NB4 (cell line): ENCODE measurements at regions not wholly inside any gene's neighbourhood (a gene's known extent, or its start where the extent isn't known, plus 50 kb on each side); places are given as distances from the start of the nearest gene placed in this dataset.
"Not testable (repeated sequence)": the region's sequence is repeated elsewhere in the genome, so short reads cannot be mapped to it uniquely, and the experiment has no call there.

Experiments used
- DNase-seq: peaks from one replicate; pipeline ENCODE4 v3.0.0; 2010; ENCODE audit warnings: low read depth
- H3K4me3 ChIP-seq: one replicate; pipeline ENCODE4 v1.5.1; 2011; ENCODE audit warnings: mild to moderate bottlenecking, low read depth, low read length, moderate library complexity
- CTCF ChIP-seq: IDR thresholded peaks from one replicate; pipeline ENCODE4 v1.5.1; 2012; ENCODE audit warnings: low read depth, low read length
- MYC ChIP-seq: IDR thresholded peaks from 2 replicates; pipeline ENCODE4 v1.6.1; 2011; ENCODE audit warnings: low read depth, low read length
- POLR2A ChIP-seq: IDR thresholded peaks from 2 replicates; pipeline ENCODE4 v1.6.1; 2011; ENCODE audit warnings: mild to moderate bottlenecking; ENCODE audit not compliant: insufficient read length; ENCODE audit errors: extremely low read depth
- TF ChIP-seq, protein P1 (sequence below): IDR thresholded peaks from 2 replicates; pipeline ENCODE4 v1.6.1; 2011; ENCODE audit warnings: low read depth, low read length

GRCh38 chr3:181609030-181609767, 102.5 kb upstream of the SOX2 start:
- TF ChIP-seq MYC: no peak
- no peak for TF ChIP-seq CTCF
- no peak for TF ChIP-seq POLR2A
- TF ChIP-seq, protein P1, sequence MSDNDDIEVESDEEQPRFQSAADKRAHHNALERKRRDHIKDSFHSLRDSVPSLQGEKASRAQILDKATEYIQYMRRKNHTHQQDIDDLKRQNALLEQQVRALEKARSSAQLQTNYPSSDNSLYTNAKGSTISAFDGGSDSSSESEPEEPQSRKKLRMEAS: no peak
- H3K4me3 ChIP-seq: no peak overlapping the region
- DNase-seq: no peak

DNA sequence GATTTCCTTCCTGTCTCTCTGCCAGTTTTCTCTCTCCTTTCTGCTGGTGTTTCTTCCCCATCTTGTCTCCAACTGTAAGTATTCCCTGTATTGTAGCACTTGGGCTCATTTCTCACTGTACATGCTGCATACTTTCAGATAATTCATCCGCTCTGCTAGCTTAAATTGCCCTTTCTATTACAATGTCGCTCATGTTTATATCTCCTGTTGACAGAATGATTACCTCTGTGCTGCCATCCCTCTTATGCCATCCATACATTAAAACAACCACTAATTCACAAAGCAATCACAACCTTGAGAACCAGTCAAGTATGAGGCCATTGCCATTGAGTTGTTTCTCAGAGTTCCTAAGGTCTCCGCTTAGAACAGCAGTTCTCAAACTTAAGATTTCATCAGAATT, 107.5 kb upstream of the SOX2 start:
- no peak for TF ChIP-seq MYC
- no peak for TF ChIP-seq CTCF
- no peak for TF ChIP-seq POLR2A
- TF ChIP-seq, protein P1: no peak
- no peak for DNase-seq
- H3K4me3 ChIP-seq: no peak overlapping the region

GRCh38 chr3:181596126-181596525, 115.6 kb upstream of the SOX2 start:
- DNase-seq: no peak
- H3K4me3 ChIP-seq: no peak overlapping the region
- TF ChIP-seq, protein P1: no peak
- TF ChIP-seq MYC: no peak
- no peak for TF ChIP-seq POLR2A
- TF ChIP-seq CTCF: no peak

GRCh38 chr3:181590939-181591338, 120.8 kb upstream of the SOX2 start:
- DNase-seq, H3K4me3 ChIP-seq: not testable (repeated sequence)

GRCh38 chr3:181582619-181583018, 129.1 kb upstream of the SOX2 start:
- TF ChIP-seq CTCF: no peak
- TF ChIP-seq, protein P1: no peak
- no peak for TF ChIP-seq MYC
- no peak for TF ChIP-seq POLR2A
- no peak overlapping the region for H3K4me3 ChIP-seq
- no peak for DNase-seq

DNA sequence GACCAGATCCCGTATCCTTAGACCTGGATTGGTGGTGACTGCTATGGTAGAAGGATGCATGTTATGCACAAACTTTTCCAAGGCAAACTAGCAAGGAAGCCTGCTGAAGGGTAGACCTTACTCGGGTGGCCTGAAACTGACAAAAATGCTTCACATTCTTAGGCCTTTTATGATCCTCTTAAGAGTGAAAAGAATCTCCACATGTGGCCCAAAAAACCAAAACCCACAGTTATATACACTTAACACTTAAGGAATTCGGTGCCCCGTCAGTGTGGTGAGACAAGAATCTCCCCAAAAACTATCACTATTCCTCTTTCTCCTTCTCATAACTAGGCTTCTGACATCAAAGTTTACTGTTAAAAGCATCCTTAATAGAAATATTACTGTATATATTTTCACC, 130.1 kb upstream of the SOX2 start:
- TF ChIP-seq POLR2A (no peak), MYC (no peak), CTCF (no peak)
- TF ChIP-seq, protein P1: no peak
- no peak overlapping the region for H3K4me3 ChIP-seq
- DNase-seq: no peak
